ENCODE measurements at regions not wholly inside any gene's neighbourhood (a gene's known extent, or its start where the extent isn't known, plus 50 kb on each side); places are given as distances from the start of the nearest gene placed in this dataset.

- no peak for TF ChIP-seq POLR2A (IDR thresholded peaks at IDR 0.05)
- TF ChIP-seq CTCF (IDR thresholded peaks at IDR 0.05), result no peak
- no peak for TF ChIP-seq POLR2AphosphoS5 (IDR thresholded peaks at IDR 0.05)
These were observed 588.0 kb upstream of the ARID1B start for GRCh38 chr6:156189195-156189594.

Measured in upper lobe of left lung (tissue), 4 donors.